KMS-11 (cell line): ENCODE measurements at regions not wholly inside any gene's neighbourhood (a gene's known extent, or its start where the extent isn't known, plus 50 kb on each side); places are given as distances from the start of the nearest gene placed in this dataset.

Experiments
- H2AFZ ChIP-seq: fragments of 200-600 bp; sonication (generic); 2 replicates; pipeline ENCODE4 v1.6.1; 2016; ENCODE audit warnings: antibody characterized with exemption, mixed run types, low read depth
- H3K27ac ChIP-seq: fragments of 200-600 bp; sonication (generic); 2 replicates; pipeline ENCODE4 v1.6.1; 2016; ENCODE audit warnings: mild to moderate bottlenecking, mixed run types
- H3K27me3 ChIP-seq: fragments of 200-600 bp; sonication (generic); 2 replicates; pipeline ENCODE4 v1.6.1; 2017; ENCODE audit warnings: mild to moderate bottlenecking, low read depth, mixed run types, moderate library complexity; ENCODE audit not compliant: insufficient read depth
- H3K36me3 ChIP-seq: fragments of 200-600 bp; sonication (generic); 2 replicates; pipeline ENCODE4 v1.6.1; 2017; ENCODE audit warnings: mild to moderate bottlenecking, mixed run types; ENCODE audit not compliant: insufficient read depth
- H3K4me1 ChIP-seq: fragments of 200-600 bp; sonication (generic); 2 replicates; pipeline ENCODE4 v1.6.1; 2016; ENCODE audit warnings: mild to moderate bottlenecking, low read depth, mixed run types; ENCODE audit not compliant: poor library complexity, severe bottlenecking
- H3K4me2 ChIP-seq: fragments of 200-600 bp; sonication (generic); 2 replicates; pipeline ENCODE4 v1.7.0; 2016; ENCODE audit warnings: mild to moderate bottlenecking, mixed run types
- H3K4me3 ChIP-seq: fragments of 200-600 bp; sonication (generic); IDR thresholded peaks from 2 replicates; pipeline ENCODE4 v1.6.1; 2017; ENCODE audit warnings: low read depth, low read length, mixed read lengths; ENCODE audit not compliant: insufficient read depth
- H3K79me2 ChIP-seq: fragments of 200-600 bp; sonication (generic); 2 replicates; pipeline ENCODE4 v1.6.1; 2016; ENCODE audit warnings: low read depth, mixed run types; ENCODE audit not compliant: insufficient read depth
- H3K9ac ChIP-seq: fragments of 200-600 bp; sonication (generic); 2 replicates; pipeline ENCODE4 v1.6.1; 2016; ENCODE audit warnings: mild to moderate bottlenecking, mixed run types
- H4K20me1 ChIP-seq: fragments of 200-600 bp; sonication (generic); 2 replicates; pipeline ENCODE4 v1.6.1; 2016; ENCODE audit warnings: mild to moderate bottlenecking, mixed run types; ENCODE audit not compliant: insufficient read depth
- CTCF ChIP-seq: fragments of 200-600 bp; sonication (generic); conservative IDR thresholded peaks from 2 replicates; pipeline ENCODE4 v1.6.1; 2017; ENCODE audit warnings: low read depth, mild to moderate bottlenecking, antibody characterized with exemption, low read length, moderate library complexity, mixed read lengths

- Histone ChIP-seq H3K4me3 (no peak overlapping the region), H3K36me3 (no peaks in the 10 kb centered on the region), H3K27me3 (no peaks in the 10 kb centered on the region), H2AFZ (no peak overlapping the region), H3K79me2 (no peaks in the 10 kb centered on the region), H3K27ac (no peak overlapping the region), H3K9ac (no peak overlapping the region), H3K4me1 (no peaks in the 10 kb centered on the region), H4K20me1 (no peaks in the 10 kb centered on the region), H3K4me2 (no peak overlapping the region)
- no peak for TF ChIP-seq CTCF
Observed at GRCh38 chr9:95635986-95636671, 119.4 kb upstream of the PTCH1 start.

GRCh38 chr9:95634536-95634935 is 117.8 kb upstream of the PTCH1 start:
- Histone ChIP-seq H3K4me3 (no peak overlapping the region), H3K27me3 (no peaks in the 10 kb centered on the region), H3K4me1 (no peaks in the 10 kb centered on the region), H4K20me1 (no peaks in the 10 kb centered on the region), H3K79me2 (no peaks in the 10 kb centered on the region), H3K36me3 (no peaks in the 10 kb centered on the region), H3K27ac (no peak overlapping the region), H3K4me2 (no peak overlapping the region), H3K9ac (no peak overlapping the region), H2AFZ (no peak overlapping the region)
- no peak for TF ChIP-seq CTCF

GRCh38 chr9:95634114-95634513 is 117.3 kb upstream of the PTCH1 start:
- no peak overlapping the region for H3K4me2 ChIP-seq
- no peaks in the 10 kb centered on the region for H3K79me2 ChIP-seq
- no peaks in the 10 kb centered on the region for H3K27me3 ChIP-seq
- H3K4me3 ChIP-seq, result no peak overlapping the region
- no peaks in the 10 kb centered on the region for H3K36me3 ChIP-seq
- no peak overlapping the region for H3K27ac ChIP-seq
- no peak overlapping the region for H2AFZ ChIP-seq
- H3K4me1 ChIP-seq, result no peaks in the 10 kb centered on the region
- no peak for TF ChIP-seq CTCF
- no peak overlapping the region for H3K9ac ChIP-seq
- no peaks in the 10 kb centered on the region for H4K20me1 ChIP-seq

GRCh38 chr9:95629585-95629984 is 112.8 kb upstream of the PTCH1 start:
- no peaks in the 10 kb centered on the region for H3K36me3 ChIP-seq
- no peak overlapping the region for H3K4me2 ChIP-seq
- TF ChIP-seq CTCF, result no peak
- no peak overlapping the region for H3K9ac ChIP-seq
- no peaks in the 10 kb centered on the region for H3K27me3 ChIP-seq
- no peaks in the 10 kb centered on the region for H3K79me2 ChIP-seq
- no peaks in the 10 kb centered on the region for H4K20me1 ChIP-seq
- no peak overlapping the region for H3K27ac ChIP-seq
- H3K4me3 ChIP-seq, result no peak overlapping the region
- no peaks in the 10 kb centered on the region for H3K4me1 ChIP-seq
- H2AFZ ChIP-seq, result no peak overlapping the region
